Uterus (tissue), 2 donors: ENCODE measurements at regions not wholly inside any gene's neighbourhood (a gene's known extent, or its start where the extent isn't known, plus 50 kb on each side); places are given as distances from the start of the nearest gene placed in this dataset.

Source experiments
- CTCF ChIP-seq, 4 experiments: fragments of 200-600 bp in 2 of 4; fragments of 450-650 bp in 2 of 4; sonication (generic) in 2 of 4; IDR thresholded peaks; one replicate each; pipeline ENCODE4 v1.5.1; 2016 to 2019; ENCODE audit warnings: antibody characterized with exemption in 4 of 4, mild to moderate bottlenecking in 2 of 4, moderate library complexity in 1 of 4
- POLR2A ChIP-seq, 2 donors: fragments of 450-650 bp; IDR thresholded peaks; one replicate each; pipeline ENCODE4 v1.6.1; 2016; ENCODE audit warnings: antibody characterized with exemption in 2 of 2, mild to moderate bottlenecking in 1 of 2, moderate library complexity in 1 of 2

- TF ChIP-seq POLR2A (IDR thresholded peaks at IDR 0.05) (no peak), CTCF (IDR thresholded peaks at IDR 0.05) (no peak)
Measured at GRCh38 chr16:73753931-73754330, 542.7 kb upstream of the PSMD7 start.
